A549 (cell line): ENCODE measurements at regions not wholly inside any gene's neighbourhood (a gene's known extent, or its start where the extent isn't known, plus 50 kb on each side); places are given as distances from the start of the nearest gene placed in this dataset.

Experiments used
- CEBPB ChIP-seq, 2 experiments: fragments of >200 bp in 1 of 2; sonication (Bioruptor Twin) in 1 of 2; formaldehyde crosslinking in 1 of 2; IDR thresholded peaks; 2 replicates each; pipeline ENCODE4 v1.6.1; 2012 to 2016
- EHMT2 ChIP-seq: fragments of 200-600 bp; sonication (generic); IDR thresholded peaks from 2 replicates; pipeline ENCODE4 v1.6.1; 2016; ENCODE audit warnings: antibody characterized with exemption, low read depth, mild to moderate bottlenecking, moderate library complexity
- EP300 ChIP-seq, 2 experiments: fragments of >200 bp; sonication (Bioruptor Twin); formaldehyde crosslinking; IDR thresholded peaks; 2 replicates in 1 of 2; 3 replicates in 1 of 2; pipeline ENCODE4 v1.6.1; 2016 to 2017
- JUNB ChIP-seq: fragments of >200 bp; sonication (Bioruptor Twin); formaldehyde crosslinking; IDR thresholded peaks from 2 replicates; pipeline ENCODE4 v1.6.1; 2016
- MAX ChIP-seq: IDR thresholded peaks from 2 replicates; pipeline ENCODE4 v1.6.1; 2012
- MYC ChIP-seq: IDR thresholded peaks from 2 replicates; pipeline ENCODE4 v1.6.1; 2012; ENCODE audit warnings: mild to moderate bottlenecking, inconsistent platforms, low read length, improper control_type of control experiment, borderline replicate concordance
- NR3C1 ChIP-seq: fragments of >200 bp; sonication (Bioruptor Twin); formaldehyde crosslinking; IDR thresholded peaks from 3 replicates; pipeline ENCODE4 v1.6.1; 2017
- POLR2A ChIP-seq: IDR thresholded peaks from 2 replicates; pipeline ENCODE4 v1.6.1; 2012; ENCODE audit warnings: mild to moderate bottlenecking, low read length
- REST ChIP-seq: fragments of 200-600 bp; sonication (generic); IDR thresholded peaks from 2 replicates; pipeline ENCODE4 v1.6.1; 2016; ENCODE audit warnings: antibody characterized with exemption, mild to moderate bottlenecking, moderate library complexity
- TP53 ChIP-seq: fragments of 250-450 bp; sonication (Bioruptor Pico); IDR thresholded peaks from 2 replicates; pipeline ENCODE4 v1.5.0; 2021; ENCODE audit warnings: mild to moderate bottlenecking, moderate library complexity
- TF ChIP-seq, protein P1 (sequence below): fragments of >200 bp; sonication (Bioruptor Twin); formaldehyde crosslinking; IDR thresholded peaks from 3 replicates; pipeline ENCODE4 v1.5.1; 2016

DNA sequence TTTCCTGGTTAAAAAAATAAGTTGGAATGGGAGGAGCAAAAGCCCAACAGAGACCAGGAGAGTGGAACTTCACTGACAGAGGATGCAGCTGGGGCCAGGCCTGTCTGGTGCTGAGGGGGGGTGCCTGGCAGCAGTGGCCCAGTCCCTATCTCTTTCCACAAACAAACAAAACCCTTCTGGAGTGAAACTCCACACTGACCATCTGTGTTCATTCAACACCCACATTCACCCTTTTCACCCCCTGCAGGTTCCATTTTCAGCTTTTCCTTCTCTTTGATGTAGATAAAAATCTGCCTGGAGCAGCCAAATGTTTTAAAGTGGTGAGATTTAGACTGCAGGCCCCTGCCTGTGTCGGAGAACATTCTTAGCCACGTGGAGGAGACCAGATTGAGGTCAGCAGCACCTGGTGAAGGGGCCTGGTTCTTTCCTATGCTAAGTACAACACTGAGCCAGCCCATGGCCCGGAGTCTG lies 161.4 kb upstream of the CDH11 start:
- no peak for TF ChIP-seq POLR2A
- TF ChIP-seq MAX: no peak
- TF ChIP-seq EHMT2: no peak
- TF ChIP-seq, protein P1, sequence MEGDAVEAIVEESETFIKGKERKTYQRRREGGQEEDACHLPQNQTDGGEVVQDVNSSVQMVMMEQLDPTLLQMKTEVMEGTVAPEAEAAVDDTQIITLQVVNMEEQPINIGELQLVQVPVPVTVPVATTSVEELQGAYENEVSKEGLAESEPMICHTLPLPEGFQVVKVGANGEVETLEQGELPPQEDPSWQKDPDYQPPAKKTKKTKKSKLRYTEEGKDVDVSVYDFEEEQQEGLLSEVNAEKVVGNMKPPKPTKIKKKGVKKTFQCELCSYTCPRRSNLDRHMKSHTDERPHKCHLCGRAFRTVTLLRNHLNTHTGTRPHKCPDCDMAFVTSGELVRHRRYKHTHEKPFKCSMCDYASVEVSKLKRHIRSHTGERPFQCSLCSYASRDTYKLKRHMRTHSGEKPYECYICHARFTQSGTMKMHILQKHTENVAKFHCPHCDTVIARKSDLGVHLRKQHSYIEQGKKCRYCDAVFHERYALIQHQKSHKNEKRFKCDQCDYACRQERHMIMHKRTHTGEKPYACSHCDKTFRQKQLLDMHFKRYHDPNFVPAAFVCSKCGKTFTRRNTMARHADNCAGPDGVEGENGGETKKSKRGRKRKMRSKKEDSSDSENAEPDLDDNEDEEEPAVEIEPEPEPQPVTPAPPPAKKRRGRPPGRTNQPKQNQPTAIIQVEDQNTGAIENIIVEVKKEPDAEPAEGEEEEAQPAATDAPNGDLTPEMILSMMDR: no peak
- no peak for TF ChIP-seq EP300 (IDR thresholded peaks at IDR 0.05)
- no peak for TF ChIP-seq CEBPB (IDR thresholded peaks at IDR 0.05)
- no peak for TF ChIP-seq JUNB
- no peak for TF ChIP-seq TP53
- no peak for TF ChIP-seq REST
- TF ChIP-seq MYC: no peak
- TF ChIP-seq NR3C1: no peak
